ENCODE measurements at regions not wholly inside any gene's neighbourhood (a gene's known extent, or its start where the extent isn't known, plus 50 kb on each side); places are given as distances from the start of the nearest gene placed in this dataset.

GRCh38 chr11:19635332-19635731, 77.3 kb upstream of the NAV2 start:
- TF ChIP-seq CBX5 (IDR thresholded peaks at IDR 0.05; ENCODE audit: low read depth, low read length) = no peak
- TF ChIP-seq TCF12 (IDR thresholded peaks at IDR 0.05; ENCODE audit: low read depth, low read length) = no peak
- TF ChIP-seq TAF7 (optimal IDR thresholded peaks at IDR 0.05; ENCODE audit: borderline replicate concordance, low read depth, low read length) = no peak
- no peak for TF ChIP-seq JUN (IDR thresholded peaks at IDR 0.05; ENCODE audit: low read depth, low read length)
- TF ChIP-seq MAX (IDR thresholded peaks at IDR 0.05) = no peak
- no peak for TF ChIP-seq SIX5 (IDR thresholded peaks at IDR 0.05; ENCODE audit: low read depth, low read length)
- TF ChIP-seq SP2 (IDR thresholded peaks at IDR 0.05; ENCODE audit: low read length) = no peak
- TF ChIP-seq CTBP2 (IDR thresholded peaks at IDR 0.05; ENCODE audit: borderline replicate concordance, insufficient read depth, insufficient read length, low read length) = no peak
- H3K79me1 ChIP-seq (ENCODE audit: low read depth, low read length) = no peaks in the 10 kb centered on the region
- no peak overlapping the region for H3K18ac ChIP-seq (ENCODE audit: extremely low read depth, low read length)
- no peak overlapping the region for H3K9ac ChIP-seq (replicated peaks in 1 of 4; ENCODE audit: extremely low read depth in 1 of 4, low read depth in 3 of 4, low read length in 3 of 4)
- no peak overlapping the region for H3K4me3 ChIP-seq (ENCODE audit: extremely low read depth in 1 of 4, insufficient read depth in 2 of 4, low read depth in 3 of 4, low read length in 4 of 4)
- H3K23me2 ChIP-seq (ENCODE audit: low read depth, low read length) = no peaks in the 10 kb centered on the region
- no peaks in the 10 kb centered on the region for H4K20me1 ChIP-seq (replicated peaks in 1 of 2; ENCODE audit: control insufficient read depth in 1 of 2, insufficient read depth in 2 of 2, low read length in 2 of 2)
- H4K91ac ChIP-seq (replicated peaks; ENCODE audit: insufficient read length, low read length) = no peak overlapping the region
- no peaks in the 10 kb centered on the region for H3K4me1 ChIP-seq (replicated peaks in 1 of 4; ENCODE audit: control insufficient read depth in 3 of 4, insufficient read depth in 4 of 4, low read length in 3 of 4)
- H3K4ac ChIP-seq (replicated peaks; ENCODE audit: insufficient read length, low read depth, low read length) = no peak overlapping the region
- H2BK5ac ChIP-seq (ENCODE audit: low read depth, low read length) = no peak overlapping the region
- no peak overlapping the region for H4K8ac ChIP-seq (ENCODE audit: extremely low read depth, insufficient read depth, low read length)
- 90% methylated on average over 3 of the region's 3 CpGs; no CpG with 5 or more reads in 1 of the 2 experiments for WGBS, 2 experiments (ENCODE audit: extremely low coverage in 1 of 2, insufficient coverage in 1 of 2, insufficient read length in 1 of 2, insufficient replicate concordance in 2 of 2, low coverage in 1 of 2, low lambda C conversion rate in 2 of 2, missing lambda C conversion rate in 1 of 2)
- H3K23ac ChIP-seq (ENCODE audit: insufficient read length) = no peak overlapping the region
- no peak overlapping the region for H3K56ac ChIP-seq (replicated peaks; ENCODE audit: insufficient read length, low read depth, low read length)
- no peak overlapping the region for H2BK12ac ChIP-seq (ENCODE audit: low read depth, low read length)
- H4K5ac ChIP-seq (ENCODE audit: insufficient read length, low read depth, low read length) = no peak overlapping the region
- ChIA-PET CTCF (ENCODE audit: partially characterized antibody) (no interaction called here), POLR2A (ENCODE audit: partially characterized antibody) (no interaction called here)
- no peak overlapping the region for H3K27ac ChIP-seq (ENCODE audit: low read depth, low read length)
- no peak overlapping the region for H3K4me2 ChIP-seq (ENCODE audit: insufficient read depth in 1 of 2, low read depth in 2 of 2, low read length in 2 of 2)
- FAIRE-seq (no peak), DNase-seq (ENCODE audit: low read depth in 1 of 2, low spot score in 2 of 2) (no peak)
- H2AFZ ChIP-seq (ENCODE audit: low read length) = no peak overlapping the region
- no peak overlapping the region for H3K14ac ChIP-seq (ENCODE audit: insufficient read length)
- no peak overlapping the region for H2BK20ac ChIP-seq (ENCODE audit: low read length)
- H3K79me2 ChIP-seq (ENCODE audit: control insufficient read depth in 1 of 2, insufficient read depth in 2 of 2, low read length in 2 of 2) = no peaks in the 10 kb centered on the region
- no peak overlapping the region for H2BK120ac ChIP-seq (replicated peaks; ENCODE audit: low read depth, low read length)
- no peaks in the 10 kb centered on the region for H3K9me3 ChIP-seq (ENCODE audit: insufficient read depth in 2 of 2, low read depth in 1 of 2, low read length in 1 of 2)
- no peaks in the 10 kb centered on the region for H3K36me3 ChIP-seq (ENCODE audit: control insufficient read depth in 2 of 4, insufficient read depth in 4 of 4, low read length in 3 of 4)
- H3K27me3 ChIP-seq (replicated peaks in 1 of 4; ENCODE audit: control insufficient read depth in 3 of 4, extremely low read depth in 1 of 4, insufficient read depth in 3 of 4, low read length in 3 of 4) = no peaks in the 10 kb centered on the region
- H2AK5ac ChIP-seq (ENCODE audit: low read depth, low read length) = no peak overlapping the region
- H2BK15ac ChIP-seq (ENCODE audit: low read length) = no peak overlapping the region
